Memory B cell (primary cell): ENCODE measurements at regions not wholly inside any gene's neighbourhood (a gene's known extent, or its start where the extent isn't known, plus 50 kb on each side); places are given as distances from the start of the nearest gene placed in this dataset.

Experiments used
- ATAC-seq: fragments of 150-1000 bp; cut with Tn5 transposase; 2 replicates; pipeline ENCODE4 v1.10.0; 2021; ENCODE audit warnings: low read depth, mild to moderate bottlenecking, moderate library complexity
- DNase-seq, 2 donors: peaks; one replicate each; pipeline ENCODE4 v3.0.0; 2022; ENCODE audit warnings: low spot score in 2 of 2
- H3K27ac Mint-ChIP-seq: one replicate; pipeline ENCODE4 v1.8.0; 2022; ENCODE audit warnings: mild to moderate bottlenecking, moderate library complexity, mixed read lengths
- H3K27me3 Mint-ChIP-seq: one replicate; pipeline ENCODE4 v1.8.0; 2022; ENCODE audit warnings: mixed read lengths
- H3K36me3 Mint-ChIP-seq: one replicate; pipeline ENCODE4 v1.8.0; 2022; ENCODE audit warnings: mild to moderate bottlenecking, mixed read lengths
- H3K4me1 Mint-ChIP-seq: one replicate; pipeline ENCODE4 v1.8.0; 2022; ENCODE audit warnings: mixed read lengths
- H3K4me3 Mint-ChIP-seq: one replicate; pipeline ENCODE4 v1.8.0; 2022; ENCODE audit warnings: mild to moderate bottlenecking, moderate library complexity, mixed read lengths
- H3K9me3 Mint-ChIP-seq: one replicate; pipeline ENCODE4 v1.8.0; 2022; ENCODE audit warnings: mixed read lengths

DNA sequence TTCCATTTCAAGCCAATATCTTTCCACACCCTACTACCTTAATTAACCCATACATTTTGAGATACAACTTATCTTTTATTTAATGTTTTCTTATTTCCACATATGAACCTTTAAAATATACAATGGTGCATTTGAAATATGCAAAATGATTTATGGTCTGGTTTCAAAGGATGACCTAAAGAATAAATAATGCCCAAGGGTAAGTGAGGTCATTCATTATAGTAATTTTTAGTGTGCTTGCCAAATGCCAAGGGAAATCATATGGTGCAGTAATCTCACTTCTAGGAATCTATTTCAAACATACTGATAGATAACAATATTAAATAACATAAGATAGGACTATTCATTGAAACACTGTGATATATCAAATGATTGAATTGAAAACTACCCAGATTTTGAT, 1055.4 kb downstream of the AGBL1 start:
- ATAC-seq (no peak), DNase-seq (no peak)
- Mint-ChIP-seq H3K27ac (no peak overlapping the region), H3K9me3 (peaks cover 2% of the 10 kb centered on the region), H3K4me3 (no peak overlapping the region), H3K27me3 (no peaks in the 10 kb centered on the region), H3K4me1 (no peaks in the 10 kb centered on the region), H3K36me3 (no peaks in the 10 kb centered on the region)

DNA sequence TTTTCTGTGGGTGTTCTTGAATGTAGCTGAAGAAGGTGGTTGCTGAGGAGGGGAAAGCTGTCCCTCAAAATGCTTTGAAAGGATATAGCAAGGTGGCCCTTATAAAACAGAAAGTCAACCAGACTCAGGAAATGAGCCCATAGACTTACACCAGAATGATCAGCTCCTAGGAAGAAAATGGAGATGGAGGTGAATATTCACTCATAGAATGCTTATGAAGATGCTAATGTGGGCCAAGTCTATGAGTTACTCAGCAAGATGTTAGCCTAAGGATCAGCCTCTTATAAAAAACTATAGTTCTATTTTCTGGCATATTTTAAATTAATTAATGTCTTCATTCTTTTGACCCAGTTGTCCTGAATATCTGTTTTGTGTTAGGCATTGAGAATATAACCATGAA, 1054.0 kb downstream of the AGBL1 start:
- Mint-ChIP-seq H3K27ac (no peak overlapping the region), H3K27me3 (no peaks in the 10 kb centered on the region), H3K36me3 (no peaks in the 10 kb centered on the region), H3K4me3 (no peak overlapping the region), H3K9me3 (peaks cover 1% of the 10 kb centered on the region), H3K4me1 (no peaks in the 10 kb centered on the region)
- ATAC-seq, result no peak
- no peak for DNase-seq

DNA sequence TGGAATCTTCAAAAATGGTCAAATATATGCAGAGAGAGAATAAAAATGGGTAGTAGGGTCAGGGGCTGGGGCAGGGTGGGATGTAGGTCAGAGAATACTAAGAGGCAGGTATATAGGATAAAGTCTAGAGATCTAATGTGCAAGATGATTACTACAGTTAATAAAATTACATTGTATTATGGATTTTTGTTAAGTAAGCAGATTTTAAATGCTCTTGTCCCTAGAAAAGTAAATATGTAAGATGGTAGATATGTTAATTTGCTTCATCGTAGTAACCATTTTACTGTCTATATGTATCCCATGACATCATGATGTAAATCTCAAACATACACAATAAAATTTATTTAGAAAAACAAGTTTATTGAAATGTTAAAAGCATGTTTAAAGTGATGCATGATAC, 1051.4 kb downstream of the AGBL1 start:
- H3K27ac Mint-ChIP-seq, result no peak overlapping the region
- no peaks in the 10 kb centered on the region for H3K4me1 Mint-ChIP-seq
- ATAC-seq, result no peak

DNA sequence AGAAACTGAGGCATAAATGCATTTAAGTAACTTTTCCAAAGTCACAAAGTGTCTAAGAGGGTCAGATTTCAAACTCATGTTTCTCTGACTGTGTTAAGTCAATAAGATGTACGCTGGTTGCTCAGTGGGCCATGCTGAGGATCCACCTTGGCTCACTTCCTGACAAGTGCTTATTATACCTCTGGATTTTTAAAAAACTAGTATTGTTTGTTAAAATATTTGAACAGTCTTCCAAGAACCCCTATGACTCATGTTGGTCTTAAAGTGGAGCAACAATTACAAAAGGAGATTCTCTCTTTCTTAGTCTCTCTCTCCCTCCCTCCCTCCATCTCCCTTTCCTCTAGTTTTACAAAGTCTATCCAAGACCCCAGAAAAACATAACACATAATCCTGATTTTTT, 1050.2 kb downstream of the AGBL1 start:
- Mint-ChIP-seq H3K36me3 (no peaks in the 10 kb centered on the region), H3K4me3 (no peak overlapping the region), H3K4me1 (no peaks in the 10 kb centered on the region), H3K27ac (no peak overlapping the region), H3K27me3 (no peaks in the 10 kb centered on the region), H3K9me3 (peaks cover 7% of the 10 kb centered on the region)
- ATAC-seq (no peak), DNase-seq (no peak)

More for the DNA sequence above, 1051.4 kb downstream of the AGBL1 start:
- peaks cover 4% of the 10 kb centered on the region for H3K9me3 Mint-ChIP-seq
- DNase-seq, result no peak
- H3K27me3 Mint-ChIP-seq, result no peaks in the 10 kb centered on the region
- H3K36me3 Mint-ChIP-seq, result no peaks in the 10 kb centered on the region
- H3K4me3 Mint-ChIP-seq, result no peak overlapping the region

DNA sequence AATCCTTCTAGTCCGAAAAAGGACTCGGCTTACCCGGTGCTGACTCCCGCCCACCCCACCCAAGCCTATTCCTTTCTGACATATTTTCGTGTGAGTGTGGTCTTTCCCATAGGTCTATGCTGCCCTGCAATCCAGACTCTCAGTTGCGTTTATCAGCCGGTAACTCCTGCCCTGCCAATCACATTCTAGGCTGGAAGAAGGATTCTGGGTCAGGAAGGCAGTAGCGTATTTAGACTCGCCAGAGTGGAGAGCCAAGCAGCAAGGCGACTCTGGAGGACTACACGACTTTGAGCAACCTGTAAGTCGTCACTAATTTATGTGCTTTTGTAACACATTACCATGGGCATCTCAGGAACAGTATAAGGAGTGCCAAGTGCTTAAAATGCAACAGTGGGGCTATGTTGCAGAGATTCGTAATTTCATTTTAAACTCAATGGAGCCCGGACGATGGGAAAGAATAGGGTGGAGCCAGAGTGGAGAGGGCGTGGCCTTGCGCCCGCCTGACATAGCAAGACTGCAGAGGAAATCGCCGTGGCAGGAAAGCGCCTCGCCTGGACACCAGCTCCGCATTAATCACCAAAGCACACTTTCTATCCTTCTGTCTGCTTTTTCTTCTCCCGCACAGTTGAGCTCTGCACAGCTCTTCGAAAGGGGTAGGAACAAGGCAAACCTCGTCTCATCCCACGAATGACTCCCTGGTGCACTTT, 1044.2 kb downstream of the AGBL1 start:
- DNase-seq, result no peak
- H3K36me3 Mint-ChIP-seq, result no peaks in the 10 kb centered on the region
- H3K4me3 Mint-ChIP-seq, result no peak overlapping the region
- H3K27ac Mint-ChIP-seq, result no peak overlapping the region
- ATAC-seq, result no peak
- H3K9me3 Mint-ChIP-seq, result peaks cover 8% of the 10 kb centered on the region
- no peaks in the 10 kb centered on the region for H3K27me3 Mint-ChIP-seq
- no peaks in the 10 kb centered on the region for H3K4me1 Mint-ChIP-seq

DNA sequence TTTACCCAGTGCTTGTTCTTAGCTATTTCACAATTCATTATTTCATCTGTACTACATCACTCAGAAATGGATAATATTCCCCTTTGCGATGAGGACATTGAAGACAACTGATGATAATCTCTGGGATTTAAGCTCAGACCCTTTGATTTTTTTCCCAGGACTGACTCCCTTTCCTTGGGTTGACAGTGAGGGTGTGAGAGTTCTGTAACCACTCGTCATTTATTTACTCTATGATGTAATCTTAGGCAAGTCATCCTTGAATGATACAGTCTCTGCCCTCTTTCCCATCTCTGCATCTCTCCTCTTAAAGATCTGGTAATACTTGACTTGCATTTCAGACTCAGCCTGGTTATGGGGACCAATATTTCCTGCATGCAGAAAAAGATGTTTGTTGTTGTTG, 1041.7 kb downstream of the AGBL1 start:
- no peaks in the 10 kb centered on the region for H3K36me3 Mint-ChIP-seq
- no peaks in the 10 kb centered on the region for H3K27me3 Mint-ChIP-seq
- H3K4me1 Mint-ChIP-seq, result no peaks in the 10 kb centered on the region
- DNase-seq (no peak), ATAC-seq (no peak)
- H3K27ac Mint-ChIP-seq, result no peak overlapping the region
- H3K4me3 Mint-ChIP-seq, result no peak overlapping the region
- peaks cover 7% of the 10 kb centered on the region for H3K9me3 Mint-ChIP-seq

DNA sequence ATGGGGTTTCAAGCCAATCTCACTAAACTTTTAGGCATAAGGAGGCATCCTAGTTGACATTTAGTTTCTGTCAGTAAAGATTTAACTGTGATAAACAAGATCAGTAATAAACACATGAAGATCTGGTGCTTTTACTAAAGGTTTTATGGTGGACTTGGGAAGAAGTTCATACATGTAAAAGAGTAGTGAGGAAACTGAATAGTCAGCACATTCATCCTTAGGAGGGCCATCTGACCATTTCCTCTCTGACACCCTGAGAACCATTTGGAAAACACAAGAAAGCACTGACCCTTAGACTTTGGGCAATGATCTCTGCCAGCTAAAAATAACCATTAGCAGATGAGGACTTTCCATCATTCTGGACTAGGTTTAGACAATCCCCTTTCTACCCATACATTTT, 1040.9 kb downstream of the AGBL1 start:
- Mint-ChIP-seq H3K27me3 (no peaks in the 10 kb centered on the region), H3K4me3 (no peak overlapping the region), H3K27ac (no peak overlapping the region), H3K36me3 (no peaks in the 10 kb centered on the region), H3K9me3 (peaks cover 4% of the 10 kb centered on the region), H3K4me1 (no peaks in the 10 kb centered on the region)
- DNase-seq (no peak), ATAC-seq (no peak)

DNA sequence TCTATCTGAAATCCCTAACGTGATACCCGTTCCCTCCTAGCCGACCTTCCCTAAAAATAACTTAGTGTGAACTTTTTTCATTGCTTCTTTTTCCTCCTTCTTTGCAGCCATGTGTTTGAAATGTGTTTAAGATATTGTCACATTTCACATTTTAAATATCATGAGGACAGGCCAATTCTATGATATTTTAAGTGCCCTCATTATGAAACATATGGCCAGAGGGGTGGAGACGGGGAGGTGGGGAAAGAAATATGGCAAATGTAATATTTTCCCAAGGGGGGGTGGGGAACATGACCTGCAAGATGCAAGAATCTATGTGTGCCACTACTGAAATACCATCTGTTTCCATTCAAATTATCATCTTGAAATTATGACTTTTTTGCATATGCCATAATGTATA, 1039.2 kb downstream of the AGBL1 start:
- H3K4me1 Mint-ChIP-seq, result no peaks in the 10 kb centered on the region
- peaks cover 4% of the 10 kb centered on the region for H3K9me3 Mint-ChIP-seq

DNA sequence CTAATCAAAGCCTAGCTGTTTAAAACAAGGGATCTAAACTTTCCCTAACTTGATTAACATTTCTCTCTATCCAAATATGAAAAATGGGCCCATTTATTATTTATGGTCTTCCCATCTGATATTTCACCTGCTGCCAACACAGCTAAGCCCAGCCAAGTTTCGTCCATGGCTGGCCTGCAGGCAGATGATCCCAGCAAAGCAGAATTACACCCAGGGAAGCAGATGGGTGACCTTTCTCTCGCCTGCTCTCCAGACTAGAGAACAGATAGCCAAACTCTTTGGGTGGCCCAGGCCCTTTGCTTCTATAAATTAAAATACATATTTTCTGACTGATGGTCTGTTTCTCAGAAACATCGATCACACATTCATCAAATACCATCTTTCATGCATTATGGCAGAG, 1038.8 kb downstream of the AGBL1 start:
- no peak overlapping the region for H3K27ac Mint-ChIP-seq
- H3K4me1 Mint-ChIP-seq, result no peaks in the 10 kb centered on the region
- H3K36me3 Mint-ChIP-seq, result no peaks in the 10 kb centered on the region
- no peaks in the 10 kb centered on the region for H3K27me3 Mint-ChIP-seq
- DNase-seq (no peak), ATAC-seq (no peak)
- H3K4me3 Mint-ChIP-seq, result no peak overlapping the region
- H3K9me3 Mint-ChIP-seq, result peaks cover 4% of the 10 kb centered on the region

More for the DNA sequence above, 1039.2 kb downstream of the AGBL1 start:
- H3K27me3 Mint-ChIP-seq, result no peaks in the 10 kb centered on the region
- H3K4me3 Mint-ChIP-seq, result no peak overlapping the region
- no peak for DNase-seq
- ATAC-seq, result no peak
- no peaks in the 10 kb centered on the region for H3K36me3 Mint-ChIP-seq
- H3K27ac Mint-ChIP-seq, result no peak overlapping the region

DNA sequence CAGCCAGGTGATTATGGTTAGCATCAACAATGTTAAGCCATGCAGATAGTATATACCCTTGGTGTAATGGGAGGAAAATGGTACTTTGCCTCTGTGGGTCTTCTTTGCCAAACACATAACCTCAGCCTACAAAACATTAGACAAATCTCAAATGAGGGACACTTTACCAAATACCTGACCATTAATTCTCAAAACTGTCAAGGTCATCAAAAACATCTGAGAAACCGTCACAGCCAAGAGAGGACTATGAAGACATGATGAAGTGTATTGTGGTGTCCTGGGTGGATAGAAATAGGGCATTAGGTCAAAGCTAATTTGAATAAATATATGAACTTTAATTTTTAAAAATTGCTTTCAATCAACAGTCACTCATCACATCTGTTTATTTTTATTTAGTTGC, 1036.1 kb downstream of the AGBL1 start:
- Mint-ChIP-seq H3K27ac (no peak overlapping the region), H3K4me1 (no peaks in the 10 kb centered on the region), H3K27me3 (no peaks in the 10 kb centered on the region), H3K36me3 (no peaks in the 10 kb centered on the region), H3K4me3 (no peak overlapping the region), H3K9me3 (peaks cover 2% of the 10 kb centered on the region)
- DNase-seq (no peak), ATAC-seq (no peak)

DNA sequence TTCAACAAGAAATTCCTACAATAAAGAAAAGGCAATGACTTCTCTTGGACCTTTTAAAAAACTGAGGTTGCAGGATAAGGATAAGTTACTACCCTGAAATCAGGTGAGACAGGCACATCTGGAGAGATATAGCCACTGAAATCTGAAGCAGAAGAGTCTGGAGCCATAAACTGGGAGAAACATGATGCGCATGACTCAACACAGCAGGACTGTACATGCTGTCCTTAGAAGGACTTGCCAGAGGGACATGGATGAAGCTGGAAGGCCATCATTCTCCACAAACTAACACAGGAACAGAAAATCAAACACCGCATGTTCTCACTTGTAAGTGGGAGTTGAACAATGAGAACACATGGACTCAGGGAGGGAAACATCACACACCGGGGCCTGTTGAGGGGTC, 1020.2 kb downstream of the AGBL1 start:
- H3K4me3 Mint-ChIP-seq, result no peak overlapping the region
- H3K9me3 Mint-ChIP-seq, result peaks cover 9% of the 10 kb centered on the region
- ATAC-seq (no peak), DNase-seq (no peak)
- no peaks in the 10 kb centered on the region for H3K36me3 Mint-ChIP-seq
- H3K27me3 Mint-ChIP-seq, result no peaks in the 10 kb centered on the region
- no peak overlapping the region for H3K27ac Mint-ChIP-seq
- H3K4me1 Mint-ChIP-seq, result no peaks in the 10 kb centered on the region

DNA sequence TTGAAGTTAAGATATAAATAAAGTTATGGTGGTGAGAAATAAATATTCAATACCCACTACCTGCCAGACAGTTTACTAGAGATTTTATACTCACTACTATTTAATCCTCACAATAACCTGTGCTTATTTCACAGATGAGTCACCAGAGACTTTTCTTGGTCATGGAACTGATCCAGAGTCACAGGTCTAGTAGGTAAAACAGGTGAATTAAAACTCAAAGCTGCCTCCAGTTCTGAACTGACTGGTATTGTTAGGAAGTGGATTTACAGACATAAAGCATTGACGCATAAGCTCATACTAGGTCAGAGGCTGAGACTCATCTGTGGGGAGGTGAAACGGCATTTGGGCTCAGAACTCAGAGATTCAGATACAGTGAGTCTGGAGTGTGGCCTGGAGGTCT, 1009.9 kb downstream of the AGBL1 start:
- DNase-seq (no peak), ATAC-seq (no peak)
- Mint-ChIP-seq H3K27me3 (no peaks in the 10 kb centered on the region), H3K4me1 (no peaks in the 10 kb centered on the region), H3K36me3 (no peaks in the 10 kb centered on the region), H3K4me3 (no peak overlapping the region), H3K9me3 (peaks cover 8% of the 10 kb centered on the region), H3K27ac (no peak overlapping the region)

DNA sequence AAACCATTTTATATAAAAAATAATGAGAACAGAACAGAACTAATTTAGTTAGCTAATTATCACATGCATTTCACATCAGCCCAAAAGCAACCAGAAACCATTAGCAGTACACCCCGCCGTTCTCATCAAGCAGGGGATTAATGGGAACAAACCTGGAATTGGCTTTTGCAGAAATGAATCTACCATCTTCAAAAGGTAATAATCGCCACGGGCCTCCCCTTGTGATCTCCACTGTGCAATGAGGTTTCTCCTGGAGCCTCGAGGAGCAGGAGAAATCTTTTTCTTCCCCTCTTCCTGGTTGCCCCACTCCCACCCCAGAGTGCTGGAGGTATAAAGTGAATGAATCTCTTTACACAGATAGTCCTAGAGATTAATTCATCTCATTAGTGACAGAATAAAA, 1003.5 kb downstream of the AGBL1 start:
- no peak for DNase-seq
- H3K9me3 Mint-ChIP-seq, result peaks cover 4% of the 10 kb centered on the region
- no peak overlapping the region for H3K27ac Mint-ChIP-seq
- no peak for ATAC-seq
- H3K36me3 Mint-ChIP-seq, result no peaks in the 10 kb centered on the region
- no peaks in the 10 kb centered on the region for H3K4me1 Mint-ChIP-seq
- H3K27me3 Mint-ChIP-seq, result no peaks in the 10 kb centered on the region
- no peak overlapping the region for H3K4me3 Mint-ChIP-seq

DNA sequence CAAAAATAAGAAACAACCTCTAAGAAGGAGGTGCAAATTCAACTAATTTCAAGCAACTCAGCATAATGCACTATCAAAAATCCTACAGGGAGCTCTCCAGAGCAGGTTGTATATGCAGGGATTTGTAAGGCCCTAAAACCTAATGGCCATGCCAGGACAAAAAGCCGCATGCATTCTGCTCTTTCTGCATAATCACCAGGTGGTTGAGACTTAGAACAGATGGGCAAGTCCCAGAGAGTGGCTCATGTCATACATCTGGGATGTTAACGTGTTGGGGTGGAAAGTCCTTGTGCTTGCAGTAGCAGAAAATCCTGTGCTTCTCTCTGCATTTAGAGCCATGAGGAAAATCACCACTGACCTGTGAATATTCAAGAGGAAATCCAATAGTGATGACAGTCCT, 1002.9 kb downstream of the AGBL1 start:
- no peak for ATAC-seq
- Mint-ChIP-seq H3K27ac (no peak overlapping the region), H3K9me3 (peaks cover 4% of the 10 kb centered on the region), H3K36me3 (no peaks in the 10 kb centered on the region), H3K4me1 (no peaks in the 10 kb centered on the region), H3K27me3 (no peaks in the 10 kb centered on the region), H3K4me3 (no peak overlapping the region)
- DNase-seq, result no peak

DNA sequence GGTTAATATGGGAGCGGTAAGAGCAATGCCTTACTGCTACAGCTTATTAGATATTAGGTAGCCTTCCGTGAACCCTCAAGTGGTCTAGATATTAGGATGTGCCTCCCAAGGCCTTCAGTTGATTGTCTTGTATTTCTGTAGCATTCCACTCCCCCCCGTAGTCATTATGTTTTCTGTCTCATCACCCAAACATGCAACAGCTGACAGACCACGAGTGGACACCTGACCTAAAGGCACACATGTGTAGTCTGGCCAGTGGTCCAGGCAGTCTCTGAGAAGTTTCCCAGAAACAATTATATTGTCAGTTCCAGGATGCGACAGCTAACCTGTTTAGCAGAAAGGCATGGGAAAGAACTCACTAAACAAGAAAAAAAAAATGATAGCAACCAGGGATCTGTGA, 1000.9 kb downstream of the AGBL1 start:
- Mint-ChIP-seq H3K4me1 (no peaks in the 10 kb centered on the region), H3K9me3 (peaks cover 4% of the 10 kb centered on the region), H3K36me3 (no peaks in the 10 kb centered on the region), H3K27me3 (no peaks in the 10 kb centered on the region), H3K4me3 (no peak overlapping the region), H3K27ac (no peak overlapping the region)
- DNase-seq (no peak), ATAC-seq (no peak)
